ENCODE measurements at regions not wholly inside any gene's neighbourhood (a gene's known extent, or its start where the extent isn't known, plus 50 kb on each side); places are given as distances from the start of the nearest gene placed in this dataset.

DNA sequence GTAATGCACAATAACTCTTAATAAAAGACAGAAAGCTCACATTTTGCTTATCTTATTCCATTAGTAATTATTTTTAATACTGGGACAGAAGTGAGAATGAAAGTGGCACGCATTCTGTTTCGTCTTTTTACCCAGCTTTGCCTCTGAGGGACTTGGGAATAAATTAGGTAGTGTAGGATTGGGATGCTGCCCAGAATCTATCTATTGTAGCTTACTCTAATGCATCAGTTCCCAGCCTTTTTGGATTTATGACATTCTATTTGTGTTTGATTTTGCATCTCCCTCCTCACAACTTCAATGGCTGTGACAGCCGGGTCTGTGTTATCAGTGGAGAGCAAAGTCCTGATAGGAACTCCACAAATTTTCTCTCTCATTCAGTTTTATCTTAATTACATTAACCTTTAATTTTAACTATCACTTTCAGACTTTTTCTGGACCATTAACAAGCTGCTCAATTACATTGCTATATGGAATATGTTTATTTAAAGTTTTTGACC lies 62.9 kb upstream of the TULP4 start:
- DNase-seq, result no peak

DNA sequence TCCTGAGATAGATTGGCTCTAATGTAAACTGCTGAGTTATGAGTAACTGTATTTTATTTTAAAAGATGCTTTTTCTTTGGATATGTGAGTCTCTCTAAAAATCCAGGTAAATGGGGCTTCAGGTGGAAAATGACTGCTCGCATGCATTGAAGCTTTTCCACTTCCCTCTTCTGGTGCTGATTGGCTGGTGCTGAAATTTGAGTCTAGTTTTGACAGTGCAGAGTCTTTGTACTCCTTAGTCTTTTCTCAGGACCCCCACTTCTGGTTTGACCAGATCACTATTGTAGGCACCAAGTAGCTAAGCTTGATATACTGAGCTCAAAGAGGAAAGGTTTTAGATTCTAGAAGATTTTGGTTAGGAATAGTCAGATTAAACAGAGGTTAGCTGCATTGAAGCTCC lies 60.7 kb upstream of the TULP4 start:
- no peak for DNase-seq

DNA sequence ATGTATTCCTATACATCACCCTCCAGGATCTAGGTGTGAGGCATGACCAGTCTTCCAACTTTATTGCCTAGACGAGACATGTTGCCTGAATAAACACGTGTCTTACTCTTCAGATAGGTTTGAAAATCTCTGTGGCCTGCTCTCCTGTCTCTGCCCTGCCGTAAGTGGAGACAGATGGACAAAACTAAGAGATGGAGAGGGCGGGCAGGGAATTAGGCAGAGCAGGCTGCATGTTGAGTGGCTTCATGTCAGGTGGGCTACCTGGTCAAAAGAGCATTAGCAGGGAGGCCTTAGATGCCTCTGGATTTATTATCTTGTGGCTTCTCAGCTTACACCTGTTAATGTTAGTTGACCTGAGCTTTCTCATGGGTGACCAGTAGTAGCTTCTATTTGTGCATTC lies 59.0 kb upstream of the TULP4 start:
- DNase-seq, result no peak

DNA sequence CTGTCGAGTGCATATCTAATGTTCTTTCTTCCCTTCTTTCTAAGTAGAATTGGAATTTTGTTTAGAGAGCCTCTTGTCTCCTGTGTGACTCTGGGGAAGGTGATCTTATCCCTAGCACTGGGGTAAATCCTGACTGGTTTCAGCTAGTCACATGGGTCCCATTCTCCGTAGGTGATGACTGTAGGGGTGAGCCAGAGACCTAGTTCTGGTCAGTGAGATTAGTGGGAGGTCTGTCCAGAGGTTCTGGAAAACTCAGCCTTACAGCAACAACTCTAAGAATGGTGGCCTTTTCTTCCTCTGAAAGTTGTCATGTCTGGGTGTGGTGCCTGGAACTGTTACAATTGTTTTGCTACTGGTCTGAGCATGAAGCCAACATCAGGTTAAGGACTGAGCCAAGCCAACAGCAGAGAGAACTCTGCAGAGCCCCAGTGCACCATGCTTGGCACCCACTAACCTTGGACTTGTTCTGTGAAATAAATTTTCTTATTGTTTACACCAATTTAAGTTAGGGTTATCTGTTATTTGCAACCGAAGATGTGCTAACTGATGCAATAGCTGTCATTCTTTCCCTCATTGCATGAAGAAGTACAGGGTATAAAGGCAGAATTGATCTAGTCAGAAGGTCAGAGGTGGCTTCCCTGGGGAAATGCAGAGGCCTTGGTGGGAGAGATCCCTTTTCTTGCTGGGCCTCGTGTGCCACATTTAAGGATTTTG lies 56.8 kb upstream of the TULP4 start:
- peak; percentile 36 for DNase-seq

DNA sequence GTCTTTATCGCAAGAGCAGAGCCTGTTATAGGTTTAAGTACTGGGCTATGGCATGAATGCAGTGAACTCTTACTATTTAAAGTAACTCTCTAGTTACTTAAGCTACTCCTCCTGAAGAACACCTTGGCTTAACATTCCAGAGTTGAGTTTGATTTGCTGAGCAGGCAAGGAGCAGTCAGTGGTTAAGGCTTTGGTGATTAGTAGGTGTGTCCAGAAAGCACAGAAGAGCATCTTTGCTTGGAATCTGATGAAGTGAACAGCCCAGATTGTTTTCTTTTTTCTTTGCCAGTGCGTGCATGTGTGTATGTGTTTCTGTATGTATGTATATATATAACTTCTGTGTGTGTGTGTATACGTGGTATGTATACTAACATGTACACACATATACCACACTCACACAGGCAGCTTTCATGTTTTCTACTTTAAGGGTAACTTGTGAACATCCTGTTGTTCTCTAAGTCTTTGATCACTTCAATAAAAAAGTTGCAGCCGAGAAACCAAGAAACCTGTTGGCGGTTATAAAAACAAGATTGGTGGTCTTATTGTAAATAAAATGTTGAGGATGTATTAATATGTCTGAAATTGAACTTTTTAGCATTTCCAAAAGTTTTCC lies 56.2 kb upstream of the TULP4 start:
- DNase-seq, result no peak

- no peak for DNase-seq
Measured at GRCh38 chr6:158256746-158257424, 55.4 kb upstream of the TULP4 start.

GRCh38 chr6:158257425-158257759 lies 54.9 kb upstream of the TULP4 start:
- no peak for DNase-seq

GRCh38 chr6:158257781-158258180 lies 54.5 kb upstream of the TULP4 start:
- DNase-seq, result no peak

- no peak for DNase-seq
Measured at GRCh38 chr6:158259136-158259535, 53.1 kb upstream of the TULP4 start.

GRCh38 chr6:158259845-158260244 lies 52.4 kb upstream of the TULP4 start:
- no peak for DNase-seq

DNA sequence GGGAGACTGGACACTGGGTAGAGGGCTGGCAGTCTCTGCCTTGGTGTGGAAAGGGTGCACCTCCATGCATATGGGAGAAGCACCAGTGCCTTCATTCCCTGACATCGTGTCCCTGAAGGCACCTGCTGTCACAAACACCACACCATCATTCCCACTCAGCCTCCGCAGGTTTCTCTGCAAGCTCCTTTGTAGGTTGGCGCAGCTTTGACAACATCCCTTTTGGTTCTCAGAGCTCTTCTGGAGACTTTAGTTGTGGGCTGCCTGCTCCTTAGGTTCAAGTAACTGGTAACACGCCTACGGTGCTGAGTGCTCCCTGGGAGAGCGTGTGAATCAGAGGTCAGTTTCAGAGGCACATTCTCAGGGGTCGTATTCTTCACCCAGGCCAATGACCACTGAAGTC lies 50.2 kb upstream of the TULP4 start:
- DNase-seq, result no peak
